ENCODE measurements at regions not wholly inside any gene's neighbourhood (a gene's known extent, or its start where the extent isn't known, plus 50 kb on each side); places are given as distances from the start of the nearest gene placed in this dataset.

DNA sequence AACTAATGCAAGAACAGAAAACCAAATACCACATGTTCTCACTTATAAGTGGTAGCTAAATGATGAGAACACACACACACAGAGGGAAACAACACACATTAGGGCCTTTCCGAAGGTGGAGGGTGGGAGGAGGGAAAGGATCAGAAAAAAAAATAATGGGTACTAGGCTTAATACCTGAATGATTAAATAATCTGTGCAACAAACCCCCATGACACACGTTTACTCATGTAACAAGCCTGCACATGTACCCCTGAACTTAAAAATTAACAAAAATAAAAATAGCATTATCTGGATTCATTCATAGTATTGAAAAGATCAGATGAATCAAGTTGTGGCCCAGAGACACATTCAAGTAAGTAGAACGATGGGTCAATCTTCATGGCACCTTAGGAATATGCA is 159.5 kb upstream of the POT1 start:
- TF ChIP-seq HOXB13 (CRISPR knock-in tag; IDR thresholded peaks at IDR 0.05; ENCODE audit: low read depth): no peak
- no peak for TF ChIP-seq BHLHE40 (IDR thresholded peaks at IDR 0.05; ENCODE audit: low read depth, low read length)
- TF ChIP-seq, protein P1, sequence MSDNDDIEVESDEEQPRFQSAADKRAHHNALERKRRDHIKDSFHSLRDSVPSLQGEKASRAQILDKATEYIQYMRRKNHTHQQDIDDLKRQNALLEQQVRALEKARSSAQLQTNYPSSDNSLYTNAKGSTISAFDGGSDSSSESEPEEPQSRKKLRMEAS (IDR thresholded peaks at IDR 0.05): no peak
- no peak for TF ChIP-seq POLR2A (IDR thresholded peaks at IDR 0.05; ENCODE audit: low read length)
- no peak for TF ChIP-seq ZSCAN20 (CRISPR knock-in tag; IDR thresholded peaks at IDR 0.05)
- TF ChIP-seq MAFK (IDR thresholded peaks at IDR 0.05; ENCODE audit: partially characterized antibody): no peak
- no peak for TF ChIP-seq KDM1A (IDR thresholded peaks at IDR 0.05; ENCODE audit: low read depth)
- TF ChIP-seq RAD21 (conservative IDR thresholded peaks at IDR 0.05 in 1 of 2, IDR thresholded peaks at IDR 0.05 in 1 of 2): no peak
- TF ChIP-seq, protein P2, sequence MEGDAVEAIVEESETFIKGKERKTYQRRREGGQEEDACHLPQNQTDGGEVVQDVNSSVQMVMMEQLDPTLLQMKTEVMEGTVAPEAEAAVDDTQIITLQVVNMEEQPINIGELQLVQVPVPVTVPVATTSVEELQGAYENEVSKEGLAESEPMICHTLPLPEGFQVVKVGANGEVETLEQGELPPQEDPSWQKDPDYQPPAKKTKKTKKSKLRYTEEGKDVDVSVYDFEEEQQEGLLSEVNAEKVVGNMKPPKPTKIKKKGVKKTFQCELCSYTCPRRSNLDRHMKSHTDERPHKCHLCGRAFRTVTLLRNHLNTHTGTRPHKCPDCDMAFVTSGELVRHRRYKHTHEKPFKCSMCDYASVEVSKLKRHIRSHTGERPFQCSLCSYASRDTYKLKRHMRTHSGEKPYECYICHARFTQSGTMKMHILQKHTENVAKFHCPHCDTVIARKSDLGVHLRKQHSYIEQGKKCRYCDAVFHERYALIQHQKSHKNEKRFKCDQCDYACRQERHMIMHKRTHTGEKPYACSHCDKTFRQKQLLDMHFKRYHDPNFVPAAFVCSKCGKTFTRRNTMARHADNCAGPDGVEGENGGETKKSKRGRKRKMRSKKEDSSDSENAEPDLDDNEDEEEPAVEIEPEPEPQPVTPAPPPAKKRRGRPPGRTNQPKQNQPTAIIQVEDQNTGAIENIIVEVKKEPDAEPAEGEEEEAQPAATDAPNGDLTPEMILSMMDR (IDR thresholded peaks at IDR 0.05): no peak
- no peak for TF ChIP-seq RFX5 (IDR thresholded peaks at IDR 0.05)
- TF ChIP-seq CHD2 (IDR thresholded peaks at IDR 0.05; ENCODE audit: low read length, partially characterized antibody): no peak
